ENCODE measurements at regions not wholly inside any gene's neighbourhood (a gene's known extent, or its start where the extent isn't known, plus 50 kb on each side); places are given as distances from the start of the nearest gene placed in this dataset.

- TF ChIP-seq CTCF (IDR thresholded peaks at IDR 0.05) = no peak
- TF ChIP-seq, protein P1, sequence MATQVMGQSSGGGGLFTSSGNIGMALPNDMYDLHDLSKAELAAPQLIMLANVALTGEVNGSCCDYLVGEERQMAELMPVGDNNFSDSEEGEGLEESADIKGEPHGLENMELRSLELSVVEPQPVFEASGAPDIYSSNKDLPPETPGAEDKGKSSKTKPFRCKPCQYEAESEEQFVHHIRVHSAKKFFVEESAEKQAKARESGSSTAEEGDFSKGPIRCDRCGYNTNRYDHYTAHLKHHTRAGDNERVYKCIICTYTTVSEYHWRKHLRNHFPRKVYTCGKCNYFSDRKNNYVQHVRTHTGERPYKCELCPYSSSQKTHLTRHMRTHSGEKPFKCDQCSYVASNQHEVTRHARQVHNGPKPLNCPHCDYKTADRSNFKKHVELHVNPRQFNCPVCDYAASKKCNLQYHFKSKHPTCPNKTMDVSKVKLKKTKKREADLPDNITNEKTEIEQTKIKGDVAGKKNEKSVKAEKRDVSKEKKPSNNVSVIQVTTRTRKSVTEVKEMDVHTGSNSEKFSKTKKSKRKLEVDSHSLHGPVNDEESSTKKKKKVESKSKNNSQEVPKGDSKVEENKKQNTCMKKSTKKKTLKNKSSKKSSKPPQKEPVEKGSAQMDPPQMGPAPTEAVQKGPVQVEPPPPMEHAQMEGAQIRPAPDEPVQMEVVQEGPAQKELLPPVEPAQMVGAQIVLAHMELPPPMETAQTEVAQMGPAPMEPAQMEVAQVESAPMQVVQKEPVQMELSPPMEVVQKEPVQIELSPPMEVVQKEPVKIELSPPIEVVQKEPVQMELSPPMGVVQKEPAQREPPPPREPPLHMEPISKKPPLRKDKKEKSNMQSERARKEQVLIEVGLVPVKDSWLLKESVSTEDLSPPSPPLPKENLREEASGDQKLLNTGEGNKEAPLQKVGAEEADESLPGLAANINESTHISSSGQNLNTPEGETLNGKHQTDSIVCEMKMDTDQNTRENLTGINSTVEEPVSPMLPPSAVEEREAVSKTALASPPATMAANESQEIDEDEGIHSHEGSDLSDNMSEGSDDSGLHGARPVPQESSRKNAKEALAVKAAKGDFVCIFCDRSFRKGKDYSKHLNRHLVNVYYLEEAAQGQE (IDR thresholded peaks at IDR 0.05; ENCODE audit: insufficient read depth in 1 of 2, low read depth in 2 of 2, low read length in 1 of 2) = no peak
- no peak for TF ChIP-seq POLR2AphosphoS5 (IDR thresholded peaks at IDR 0.05; ENCODE audit: low read depth, low read length)
- no peak for TF ChIP-seq TCF7L2 (IDR thresholded peaks at IDR 0.05; ENCODE audit: low read depth, low read length)
- TF ChIP-seq SIN3A (IDR thresholded peaks at IDR 0.05; ENCODE audit: borderline replicate concordance, insufficient read depth, low read depth, low read length) = no peak
Observed at GRCh38 chr14:44418856-44419255, 88.2 kb downstream of the FSCB start.

Measured in Panc1 (cell line).